CD4-positive, alpha-beta T cell treated with Interleukin-10 for 1 hour (primary cell): ENCODE measurements at regions not wholly inside any gene's neighbourhood (a gene's known extent, or its start where the extent isn't known, plus 50 kb on each side); places are given as distances from the start of the nearest gene placed in this dataset.

ENCODE experiments used
- DNase-seq: peaks from one replicate; pipeline ENCODE4 v3.0.0-alpha.2; 2020

DNA sequence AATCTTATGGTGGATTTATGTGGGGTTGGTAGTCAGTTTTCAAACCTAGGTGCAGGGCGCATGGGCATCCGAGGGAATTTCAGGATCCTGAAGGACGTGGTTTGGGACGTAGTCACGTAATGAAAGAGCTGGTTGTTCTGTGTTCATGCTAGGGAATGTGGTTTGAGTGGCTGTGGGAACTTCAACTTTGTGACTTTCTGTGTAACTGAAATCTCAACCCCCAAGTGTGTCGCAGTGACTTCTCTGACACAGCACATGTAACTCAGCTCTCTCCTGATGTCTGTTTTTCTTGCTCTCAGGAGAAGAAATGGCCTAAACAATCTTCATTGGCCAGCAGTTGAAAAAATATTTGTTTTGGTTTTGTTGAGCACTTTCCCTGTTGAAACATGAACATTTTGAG lies 199.0 kb downstream of the PTEN start:
- DNase-seq, result no peak

DNA sequence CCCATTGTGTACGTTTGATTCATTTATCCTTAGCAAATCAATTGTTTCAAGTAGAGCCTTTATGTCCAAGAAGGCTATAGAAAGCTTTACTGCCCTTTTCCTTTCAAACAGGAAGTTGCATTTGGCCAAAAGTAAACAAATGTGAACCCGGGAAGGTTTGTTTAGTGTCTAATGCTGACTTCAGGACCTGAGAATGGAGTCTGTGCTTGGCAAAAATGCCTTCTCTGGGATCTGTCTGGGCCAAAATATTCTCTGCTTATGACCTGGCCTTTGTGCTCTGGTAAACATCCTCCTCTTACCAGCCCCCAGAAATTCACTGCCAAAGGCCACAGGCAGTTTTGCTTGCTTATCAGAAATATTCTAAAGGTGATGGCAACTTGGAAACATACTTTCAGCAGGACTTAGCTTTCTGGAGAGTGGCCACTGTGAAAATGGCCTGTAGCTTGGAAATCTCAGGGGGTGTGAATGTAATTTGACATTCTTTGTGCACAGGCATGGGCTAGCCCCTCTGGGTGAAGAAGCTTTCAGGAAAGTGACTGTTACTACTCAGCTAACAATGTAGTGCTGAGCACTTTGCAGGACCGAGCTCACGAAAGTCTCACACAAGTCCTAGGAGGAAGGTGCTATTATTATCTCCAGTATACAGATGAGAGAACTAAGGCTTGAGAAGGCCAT lies 199.5 kb downstream of the PTEN start:
- no peak for DNase-seq

DNA sequence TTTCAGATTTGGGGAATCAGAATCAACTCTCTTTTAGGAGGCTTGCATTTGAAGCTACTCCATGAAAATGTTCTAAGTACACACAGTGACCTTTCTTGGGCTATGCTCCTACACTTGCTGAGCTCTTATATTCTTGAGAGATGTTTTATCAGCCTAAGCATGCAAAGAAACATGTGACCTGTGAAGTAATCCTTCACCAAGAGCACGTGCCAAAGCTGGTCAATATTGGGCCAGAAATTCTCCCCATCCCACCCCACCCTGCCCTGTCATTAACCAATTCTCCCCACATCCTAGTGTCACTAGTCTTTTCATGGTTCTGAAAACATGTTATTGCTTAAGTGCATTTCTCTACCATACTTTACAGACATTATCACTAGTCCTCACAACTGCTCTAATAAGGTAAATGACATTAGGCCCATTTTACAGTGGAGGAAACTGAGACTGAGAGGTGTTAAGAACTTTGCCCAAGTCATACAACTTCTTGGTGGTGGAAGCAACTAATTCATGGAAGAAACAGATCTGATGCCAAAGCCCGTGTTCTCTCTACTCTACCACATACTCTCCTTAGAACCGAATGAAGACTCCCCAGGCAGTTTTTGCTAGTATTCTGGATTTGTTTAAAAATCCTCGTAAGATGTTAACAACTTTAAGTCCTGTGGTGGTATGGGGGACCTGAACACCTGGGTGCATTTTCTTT lies 200.6 kb downstream of the PTEN start:
- DNase-seq, result no peak

DNA sequence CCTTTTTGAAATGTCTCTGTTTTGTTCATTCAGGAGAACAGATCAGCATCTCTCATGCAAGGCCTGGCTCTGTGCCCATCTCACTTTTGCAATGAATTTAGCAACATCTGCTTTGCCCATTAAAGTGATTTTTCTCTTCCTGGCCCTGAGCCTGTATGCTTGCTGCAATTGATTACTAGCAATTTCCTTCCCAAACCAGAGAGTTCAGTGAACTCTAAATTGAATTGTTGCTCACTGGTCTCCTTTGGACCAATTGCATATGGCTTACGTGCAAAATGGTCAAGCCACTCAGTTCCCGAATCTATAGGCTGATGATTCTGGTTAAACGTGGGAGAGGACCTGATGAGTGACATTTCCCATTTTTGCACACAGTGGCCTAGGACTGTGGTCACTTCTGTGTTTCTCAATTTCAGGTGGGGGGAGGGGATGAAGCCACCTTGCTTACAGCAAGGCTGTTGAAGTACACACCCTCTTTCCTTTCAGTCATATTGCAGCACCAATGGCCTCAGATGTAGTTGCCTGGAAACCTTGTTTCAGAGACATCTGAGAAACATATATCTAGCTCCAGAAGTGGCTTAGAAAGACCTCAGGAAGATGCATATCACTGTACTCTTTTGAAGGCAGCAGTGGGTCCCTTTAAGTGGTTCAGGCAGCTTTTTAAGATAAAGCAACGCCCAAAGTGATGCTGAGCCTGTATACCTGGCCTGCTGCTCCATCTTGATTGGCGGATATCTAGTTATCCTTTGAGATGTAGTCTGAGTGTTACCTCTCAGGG lies 201.4 kb downstream of the PTEN start:
- peak; percentile 62 for DNase-seq

DNA sequence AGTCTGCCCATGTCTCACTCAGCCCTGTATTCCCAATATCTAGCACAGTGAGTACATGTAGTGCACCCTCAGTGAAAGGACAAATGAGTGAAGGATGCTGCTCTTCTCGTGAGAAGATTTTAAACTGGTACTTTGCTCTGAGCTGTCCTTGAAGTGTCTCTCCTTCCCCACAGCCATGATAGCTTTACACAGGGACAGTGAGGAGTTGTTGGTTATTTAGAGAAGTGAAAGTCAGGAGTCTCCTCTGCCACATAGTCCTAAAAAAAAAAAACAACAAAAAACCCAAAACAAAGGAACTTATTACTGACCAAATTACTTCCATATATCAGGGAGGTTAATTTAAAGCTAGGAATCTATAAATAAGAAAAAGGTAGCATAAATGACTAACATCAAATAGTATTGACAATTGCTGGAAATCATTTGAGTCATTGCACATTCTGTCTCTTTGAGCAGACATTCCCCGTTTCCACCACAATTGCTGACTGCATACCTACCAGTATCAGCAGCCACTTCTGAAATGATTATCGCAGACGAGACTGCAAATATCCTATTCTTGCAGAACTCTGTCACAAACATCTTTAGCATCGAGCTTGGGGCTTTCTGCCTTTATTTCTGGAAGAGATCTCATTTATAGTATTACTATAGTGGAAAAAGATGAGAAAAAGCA lies 202.1 kb downstream of the PTEN start:
- no peak for DNase-seq

DNA sequence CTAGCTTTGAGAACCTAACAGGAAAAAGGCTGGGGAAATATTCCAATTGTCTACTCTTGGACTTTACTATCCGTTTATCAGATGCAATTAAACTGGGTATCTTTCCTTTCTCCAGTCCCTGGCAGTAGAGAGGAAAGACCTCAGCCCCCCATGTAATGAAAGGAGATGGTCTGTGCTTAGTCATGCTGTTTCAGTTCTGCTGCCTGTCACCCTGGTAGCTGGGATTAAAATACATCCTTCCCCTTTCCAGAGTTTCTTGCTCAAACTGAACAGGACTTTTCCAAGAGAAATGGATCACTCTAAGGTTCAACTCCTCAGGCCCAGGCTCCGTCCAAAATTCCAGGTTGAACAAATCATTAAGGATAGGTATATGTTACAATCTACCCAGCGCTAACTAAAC lies 202.9 kb downstream of the PTEN start:
- no peak for DNase-seq

DNA sequence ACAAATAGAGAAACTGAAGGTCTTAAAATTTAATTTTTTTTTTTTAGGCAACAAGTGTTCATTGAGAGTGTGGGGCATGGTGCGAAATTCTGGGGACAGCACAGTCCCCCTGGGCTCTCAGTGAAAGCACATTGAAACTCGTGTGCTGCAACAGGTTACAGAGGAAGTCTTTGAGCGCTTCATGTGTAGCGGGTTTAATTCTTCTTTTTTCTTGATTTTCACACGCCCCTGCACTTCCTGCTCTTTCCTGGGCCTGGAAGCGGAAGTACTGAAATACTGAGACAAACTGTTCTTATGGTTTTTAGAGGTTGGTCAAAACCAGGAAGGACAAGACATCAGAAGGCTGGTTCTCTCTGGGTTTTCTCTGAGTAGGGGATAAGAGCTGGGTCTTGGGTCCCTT lies 203.5 kb downstream of the PTEN start:
- DNase-seq, result peak; percentile 41

DNA sequence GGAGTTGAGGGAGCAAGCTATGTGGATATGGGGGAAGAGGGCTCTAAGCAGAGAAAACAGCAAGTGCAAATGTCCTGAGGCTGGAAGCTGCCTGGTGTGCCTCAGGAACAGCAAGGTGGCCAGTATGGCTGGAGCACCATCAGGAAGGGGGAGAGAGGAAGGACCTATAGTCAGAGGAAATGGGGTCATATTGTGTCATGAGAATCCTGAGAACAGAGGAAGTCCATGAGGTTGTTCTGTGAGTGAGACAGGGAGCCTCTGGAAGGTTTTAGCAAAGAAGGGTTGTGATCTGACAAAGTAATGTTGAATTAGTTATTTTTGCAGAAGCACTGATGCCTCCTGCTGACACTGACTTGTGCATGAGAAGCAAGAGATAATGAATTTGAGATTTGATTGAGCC lies 204.3 kb downstream of the PTEN start:
- no peak for DNase-seq

DNA sequence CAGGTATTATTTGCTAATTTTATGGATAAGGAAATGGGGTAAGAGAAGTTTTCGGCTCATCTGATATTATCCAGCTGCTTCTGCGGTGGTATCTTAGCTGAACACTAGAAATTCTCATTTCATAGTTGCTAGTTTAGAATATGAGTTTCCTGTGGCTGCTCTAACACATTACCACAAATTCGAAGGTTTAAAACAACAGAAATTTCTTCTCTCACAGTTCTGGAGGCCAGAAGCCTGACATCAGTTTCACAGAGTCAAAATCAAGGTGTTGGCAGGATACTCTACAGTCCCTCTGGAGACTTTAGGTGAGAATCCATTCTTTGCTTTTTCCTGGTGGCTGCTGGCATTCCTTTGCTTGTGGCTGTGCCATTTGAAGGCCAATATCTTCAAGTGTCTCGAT lies 205.9 kb downstream of the PTEN start:
- DNase-seq, result no peak

DNA sequence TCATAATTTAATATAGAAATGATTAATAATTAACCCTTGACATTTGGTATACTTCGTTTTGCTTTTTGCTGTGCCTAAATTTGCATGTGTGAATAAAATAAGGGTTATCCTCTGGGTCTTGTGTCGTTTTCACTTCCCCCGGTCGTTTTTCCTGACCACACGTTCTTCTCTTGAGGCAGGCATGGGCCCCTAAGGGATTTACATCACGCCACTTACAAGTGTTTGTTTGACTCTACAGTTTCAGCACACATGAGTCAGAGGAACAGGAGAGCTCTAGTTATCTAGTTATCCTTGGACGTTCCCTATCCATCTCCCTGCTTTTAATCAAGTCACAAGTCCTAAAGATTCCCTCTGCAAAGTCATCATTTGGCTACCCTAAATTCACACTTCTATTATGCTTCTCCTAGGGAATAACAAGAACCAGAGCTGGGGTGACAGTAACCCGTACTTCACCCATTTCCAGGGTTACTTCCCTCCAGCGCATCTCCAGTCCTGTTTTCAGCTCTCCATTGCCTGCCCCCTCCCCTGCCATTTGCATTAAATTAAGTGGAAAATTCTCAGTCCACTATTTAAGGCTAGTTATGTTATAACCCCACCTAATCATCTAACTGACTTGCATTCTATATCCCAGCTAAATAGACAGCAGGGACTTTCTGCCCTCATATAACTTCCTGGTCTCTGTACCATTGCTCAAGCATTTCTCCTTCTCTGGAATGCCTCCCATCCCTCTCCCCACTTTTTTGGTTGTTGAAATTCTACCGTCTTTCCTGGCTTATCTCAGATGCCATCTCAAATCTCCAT lies 206.9 kb downstream of the PTEN start:
- no peak for DNase-seq

DNA sequence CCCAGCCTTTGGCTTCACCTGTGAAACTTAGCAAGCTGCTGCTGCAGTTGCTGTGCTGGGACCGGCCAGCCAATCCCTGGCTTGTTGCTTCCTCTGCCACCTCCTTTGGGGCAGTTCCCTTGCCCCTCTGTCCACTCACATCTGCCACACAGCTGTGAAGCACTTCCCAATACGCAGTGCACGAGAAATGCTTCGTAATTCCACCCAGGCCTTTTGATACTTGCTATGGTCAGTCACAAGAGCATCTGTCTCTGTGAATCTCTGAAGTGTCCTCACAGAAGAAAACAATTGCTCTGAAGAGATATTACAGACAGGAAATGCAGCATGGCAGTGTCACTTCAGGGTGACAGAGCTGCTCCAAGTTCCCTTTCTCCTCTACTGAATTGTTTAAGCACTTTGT lies 208.5 kb downstream of the PTEN start:
- no peak for DNase-seq

DNA sequence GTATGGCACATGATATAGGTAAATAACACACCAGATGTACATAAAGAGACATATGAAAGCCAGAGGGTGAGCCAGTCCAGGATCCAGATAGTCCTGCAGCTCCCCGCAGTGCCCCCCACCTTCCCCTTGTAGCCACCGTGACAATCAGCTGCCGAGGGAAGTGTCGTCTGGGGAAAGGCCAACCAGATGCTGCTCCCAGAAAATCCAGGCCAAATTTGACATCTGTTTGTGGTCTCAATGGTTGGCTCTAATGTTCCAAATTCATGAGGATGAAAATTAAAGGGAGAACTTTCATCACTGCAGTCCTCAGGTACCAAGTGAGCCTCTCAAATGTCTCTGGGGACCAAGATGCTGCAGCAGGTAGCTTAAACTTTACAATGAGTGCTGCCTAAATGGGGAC lies 210.3 kb downstream of the PTEN start:
- DNase-seq, result no peak

DNA sequence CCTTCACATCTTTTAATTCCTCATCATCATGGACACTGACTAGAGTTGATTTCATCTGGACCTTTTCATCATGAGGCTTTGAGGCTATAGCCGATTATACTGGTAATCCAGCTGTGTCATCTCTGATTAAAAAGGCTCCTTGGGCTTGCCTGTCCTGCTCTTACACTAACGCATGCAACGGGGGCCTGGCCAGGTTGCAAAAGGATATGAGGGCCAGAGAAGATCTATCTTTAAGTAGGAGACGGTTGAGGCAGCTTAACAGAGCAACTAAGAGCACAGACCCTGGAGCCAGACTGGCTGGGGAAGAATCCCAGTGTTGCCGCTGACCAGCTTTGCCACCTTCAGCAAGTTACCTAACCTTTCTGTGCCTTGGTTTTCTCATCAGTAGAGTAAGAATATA lies 211.5 kb downstream of the PTEN start:
- DNase-seq, result no peak

DNA sequence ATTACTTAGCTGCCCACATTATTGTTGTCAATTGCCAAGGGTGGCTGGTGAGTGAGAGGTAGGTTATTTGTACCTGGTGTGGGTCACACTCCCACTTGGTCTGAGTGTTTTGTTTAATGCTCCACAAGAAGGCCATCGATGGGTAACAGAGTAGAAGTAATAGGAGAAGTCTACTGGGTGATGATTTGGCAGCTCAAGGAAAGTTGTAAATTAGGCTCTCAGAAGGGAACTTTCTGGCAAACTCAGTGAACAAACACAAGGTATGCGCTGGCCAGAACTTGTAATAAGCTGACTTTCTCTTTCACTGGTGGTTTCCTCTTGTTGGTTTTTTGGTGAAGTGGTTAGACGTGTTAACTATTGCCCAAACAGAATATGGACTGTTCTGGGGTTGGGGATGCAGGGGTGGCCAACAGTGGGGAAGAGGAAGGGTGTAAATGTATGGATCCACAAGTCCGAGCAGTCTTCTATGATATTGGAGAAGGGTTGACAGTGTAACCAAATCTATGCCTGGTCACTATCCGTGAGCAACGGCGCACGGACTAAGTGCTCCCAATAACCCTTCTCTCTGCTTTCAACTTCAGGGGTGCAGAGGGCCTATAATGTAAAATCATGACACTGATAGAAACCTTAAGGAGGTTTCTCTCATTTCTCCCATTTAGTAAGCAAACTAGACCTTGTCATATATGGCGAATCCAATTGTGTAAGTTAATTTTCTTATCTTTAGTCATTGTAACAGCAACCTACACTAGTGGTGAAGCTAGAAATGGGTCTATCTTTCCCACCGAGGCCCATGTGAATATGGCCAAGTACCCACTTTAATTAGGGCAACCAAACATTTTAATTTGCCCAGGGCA lies 212.8 kb downstream of the PTEN start:
- no peak for DNase-seq

DNA sequence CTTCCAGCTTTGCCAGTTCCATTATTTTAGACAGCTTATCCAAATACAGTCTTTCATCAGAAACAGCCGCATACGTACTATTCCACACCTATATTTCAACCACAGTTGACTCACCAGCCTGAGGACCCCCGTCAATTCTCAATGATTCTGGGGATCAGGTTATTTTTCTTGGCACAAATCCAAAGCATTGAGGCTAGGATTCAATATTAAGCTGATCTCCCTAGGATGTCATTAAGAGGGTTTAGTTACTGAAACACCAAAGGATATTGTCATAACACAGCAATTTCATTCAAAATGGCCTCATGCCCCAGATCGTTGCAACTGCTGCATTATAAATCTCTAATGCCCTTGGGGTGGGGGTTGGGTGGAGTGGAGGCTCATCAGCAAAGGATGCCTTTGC lies 214.6 kb downstream of the PTEN start:
- DNase-seq, result no peak

DNA sequence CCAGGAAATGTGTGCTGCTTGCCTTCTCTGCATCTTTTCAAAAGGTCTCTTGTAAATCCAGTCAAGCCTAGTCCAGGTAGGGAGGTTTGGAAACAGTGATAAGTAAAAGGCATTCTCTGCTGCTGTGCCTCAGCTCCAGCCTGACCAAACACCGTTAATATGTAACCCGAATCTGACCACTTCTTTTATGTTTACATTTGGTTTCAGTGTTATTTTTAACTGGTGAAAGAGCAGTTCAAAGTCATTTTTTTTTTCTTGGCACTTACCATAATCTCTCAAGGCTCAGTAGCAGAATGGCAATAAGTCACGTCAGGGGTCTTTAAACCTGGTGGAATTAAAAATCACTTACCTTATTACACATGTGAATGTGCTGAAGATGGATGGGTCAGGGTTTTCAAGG lies 216.8 kb downstream of the PTEN start:
- DNase-seq, result no peak

DNA sequence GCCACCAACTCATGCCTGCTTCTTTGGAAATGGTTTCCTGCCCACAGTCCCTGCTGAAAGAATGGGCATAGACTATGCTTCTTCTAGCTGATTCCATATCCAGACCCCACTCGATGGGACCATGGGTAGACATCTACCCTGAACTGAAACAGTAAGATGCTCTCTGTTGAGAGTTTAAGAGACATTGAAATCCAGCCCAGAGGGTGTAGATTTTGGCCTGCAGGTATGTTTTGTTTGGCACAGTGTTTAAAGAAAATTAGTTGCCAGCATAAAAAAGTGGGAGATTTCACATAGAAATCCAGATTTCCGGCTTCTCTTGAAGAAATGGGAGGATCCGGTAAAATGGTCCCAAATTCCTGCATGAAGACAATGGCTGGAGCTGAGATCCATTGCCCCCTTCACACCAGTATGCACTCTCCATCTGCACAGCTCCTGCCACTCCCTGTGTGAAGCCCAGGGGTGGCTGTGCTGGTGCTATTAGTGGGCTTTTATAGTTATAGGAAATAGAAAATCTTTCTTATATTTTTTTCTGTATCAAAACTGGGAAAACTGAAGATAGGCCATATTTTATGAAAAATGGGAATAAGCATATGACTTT lies 218.1 kb downstream of the PTEN start:
- no peak for DNase-seq

DNA sequence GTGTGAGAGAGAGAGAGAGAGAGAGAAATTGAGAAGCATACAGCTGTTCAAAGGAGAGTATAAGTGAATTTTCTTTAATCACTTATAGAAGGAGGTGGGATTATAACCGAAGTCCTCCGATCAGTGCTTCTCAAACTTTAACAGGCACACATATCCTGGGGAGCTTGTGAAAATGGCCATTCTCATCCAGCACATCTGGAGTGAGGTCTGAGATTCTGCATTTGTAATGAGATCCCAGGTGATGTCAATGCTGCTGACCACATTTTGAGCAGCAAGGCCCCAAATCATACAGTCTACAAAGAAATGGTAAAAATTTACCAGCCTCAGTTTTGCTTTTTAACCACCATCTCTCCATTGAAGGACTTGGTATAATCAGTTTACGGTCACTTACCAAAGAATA lies 219.0 kb downstream of the PTEN start:
- DNase-seq, result no peak

DNA sequence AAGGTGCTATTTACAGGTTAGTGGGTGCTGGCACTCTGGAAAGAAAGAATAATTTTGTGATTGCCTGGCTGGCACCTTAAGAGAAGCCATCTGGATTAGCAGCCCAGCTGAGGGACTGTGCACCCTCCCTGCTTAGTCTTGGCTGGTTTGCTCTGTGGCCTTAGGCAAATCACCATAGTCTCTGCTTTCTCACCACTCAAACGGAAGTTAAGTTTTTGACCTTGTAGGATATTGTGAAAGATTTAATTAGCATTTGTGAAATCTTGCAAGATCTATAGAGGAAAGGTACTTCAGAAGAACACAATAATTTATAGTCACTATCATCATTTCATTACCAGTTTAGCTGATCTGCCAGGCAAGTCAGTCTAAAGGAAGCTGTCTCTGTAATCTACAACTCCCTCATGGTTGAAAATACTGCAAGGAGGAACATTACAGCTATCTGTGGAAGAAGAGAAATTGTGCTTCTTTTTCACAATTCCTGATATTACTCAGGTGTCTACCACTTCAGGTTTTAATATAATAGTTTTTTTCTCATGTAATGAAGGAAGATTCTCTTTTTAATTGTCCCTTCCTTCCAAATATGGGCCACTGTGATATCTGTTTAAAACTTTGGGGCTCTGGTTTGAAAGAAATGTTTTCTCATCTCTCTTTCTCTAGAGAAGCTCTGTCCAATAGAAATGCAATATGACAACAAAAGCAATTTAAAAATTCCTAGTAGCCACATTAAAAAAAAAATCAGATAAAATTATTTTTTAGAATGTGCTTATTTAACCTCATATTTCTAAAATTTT lies 219.6 kb downstream of the PTEN start:
- DNase-seq, result no peak

DNA sequence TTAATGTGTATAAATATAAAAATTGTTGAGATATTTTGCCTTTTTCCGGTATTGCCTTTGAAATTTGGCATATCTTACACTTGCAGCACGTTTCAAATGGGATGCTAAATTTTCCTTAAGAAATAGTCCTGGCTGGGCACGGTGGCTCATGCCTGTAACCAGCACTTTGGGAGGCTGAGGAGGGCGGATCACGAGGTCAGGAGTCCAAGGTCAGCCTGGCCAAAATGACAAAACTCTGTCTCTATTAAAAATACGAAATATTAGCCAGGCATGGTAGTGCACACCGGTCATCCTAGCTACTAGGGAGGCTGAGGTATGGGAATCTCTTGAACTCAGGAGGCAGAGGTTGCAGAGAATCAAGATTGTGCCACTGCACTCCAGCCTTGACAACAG lies 220.2 kb downstream of the PTEN start:
- no peak for DNase-seq
